GM19467 (cell line): ENCODE measurements at regions not wholly inside any gene's neighbourhood (a gene's known extent, or its start where the extent isn't known, plus 50 kb on each side); places are given as distances from the start of the nearest gene placed in this dataset.
"Not testable (repeated sequence)": the region's sequence is repeated elsewhere in the genome, so short reads cannot be mapped to it uniquely, and the experiment has no call there.

Source experiments
- ATAC-seq: cut with Tn5 transposase; IDR thresholded peaks from one replicate; pipeline ENCODE4 v1.9.1; 2021; ENCODE audit warnings: mild to moderate bottlenecking, moderate library complexity; ENCODE audit not compliant: unreplicated experiment

DNA sequence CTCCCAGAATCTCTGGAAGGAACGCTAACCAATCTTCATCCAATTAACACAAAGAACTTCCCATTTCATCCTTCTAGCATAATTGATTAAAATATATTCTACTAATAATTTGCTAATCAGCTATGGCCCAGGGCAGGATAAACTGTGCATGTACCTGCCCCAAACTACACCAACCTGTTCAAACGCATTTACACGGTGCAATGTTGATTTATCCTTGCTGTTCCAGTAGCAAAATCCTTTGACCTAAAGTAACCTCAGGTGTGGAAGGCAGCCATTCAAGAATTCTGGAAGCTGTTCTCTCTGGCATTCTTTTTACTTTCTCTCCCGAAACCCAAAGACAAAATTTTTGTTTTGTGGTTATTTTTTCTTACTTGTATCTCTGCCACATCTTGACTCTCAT is 309.4 kb downstream of the ZNF674 start:
- ATAC-seq: no peak

DNA sequence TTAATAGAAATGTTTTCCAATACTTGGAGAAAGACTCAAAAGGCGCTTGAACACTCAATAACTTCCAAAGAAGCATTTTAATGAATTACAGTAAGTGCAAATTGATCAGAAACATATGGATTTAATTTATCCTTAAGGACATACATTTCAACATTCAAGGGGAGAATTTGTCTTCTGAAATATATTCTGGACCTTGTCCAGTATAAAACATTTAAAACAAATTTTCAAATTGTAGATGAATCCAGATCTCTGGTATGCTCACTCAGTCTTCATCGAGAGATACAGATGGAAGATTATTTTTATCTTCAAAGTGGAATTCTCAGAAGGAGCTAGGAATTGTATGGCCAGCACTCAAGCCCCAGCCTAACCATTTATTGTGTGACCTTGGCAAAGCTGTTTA is 310.4 kb downstream of the ZNF674 start:
- ATAC-seq: no peak

DNA sequence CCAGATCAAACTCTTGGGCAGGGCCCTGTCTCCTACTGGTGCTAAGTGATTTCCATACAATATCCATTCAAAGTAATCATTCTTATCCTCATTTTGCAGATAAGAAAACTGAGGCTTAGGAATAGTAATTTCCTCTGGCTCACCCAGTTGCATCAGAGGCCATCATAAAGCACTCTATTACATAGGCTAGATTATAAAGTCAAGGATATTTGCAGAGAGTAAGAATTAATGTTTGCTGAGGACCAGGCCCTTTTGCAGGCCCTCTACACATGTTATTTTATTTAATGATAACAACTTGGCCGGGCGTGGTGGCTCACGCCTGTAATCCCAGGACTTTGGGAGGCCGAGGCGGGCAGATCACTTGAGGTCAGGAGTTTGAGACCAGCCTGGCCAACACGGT is 316.8 kb downstream of the ZNF674 start:
- no peak for ATAC-seq

DNA sequence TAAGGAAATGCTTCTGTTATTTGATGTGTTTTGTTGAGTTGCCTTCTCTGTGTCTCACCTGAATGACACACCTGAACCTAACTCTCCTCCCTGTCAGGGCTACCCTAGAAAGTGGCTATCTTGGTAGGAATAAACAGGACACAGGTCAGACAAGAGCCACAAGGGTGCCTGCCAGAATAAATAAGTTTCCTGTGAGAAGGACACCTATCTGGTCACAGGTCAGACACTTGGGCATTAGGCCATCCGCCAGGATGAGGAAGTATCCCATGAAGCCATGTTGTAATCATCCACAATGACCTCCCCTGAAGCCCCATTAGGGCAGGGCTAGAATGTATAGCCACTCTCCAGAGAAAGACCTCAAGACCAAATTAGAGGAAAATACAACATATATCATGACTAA is 318.8 kb downstream of the ZNF674 start:
- no peak for ATAC-seq

DNA sequence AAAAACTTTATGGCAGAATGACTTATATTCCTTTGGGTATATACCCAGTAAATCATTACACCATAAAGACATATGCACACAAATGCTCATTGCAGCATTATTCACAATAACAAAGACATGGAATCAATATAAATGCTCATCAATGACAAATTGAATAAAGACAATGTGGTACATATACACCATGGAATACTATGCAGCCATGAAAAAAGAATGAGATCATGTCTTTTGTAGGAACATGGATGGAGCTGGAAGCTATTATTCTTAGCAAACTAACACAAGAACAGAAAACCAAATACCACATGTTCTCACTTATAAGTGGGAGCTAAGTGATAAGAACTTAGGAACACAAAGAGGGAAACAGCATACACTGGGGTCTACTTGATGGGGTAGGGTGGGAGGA is 321.7 kb downstream of the ZNF674 start:
- ATAC-seq: not testable (repeated sequence)

DNA sequence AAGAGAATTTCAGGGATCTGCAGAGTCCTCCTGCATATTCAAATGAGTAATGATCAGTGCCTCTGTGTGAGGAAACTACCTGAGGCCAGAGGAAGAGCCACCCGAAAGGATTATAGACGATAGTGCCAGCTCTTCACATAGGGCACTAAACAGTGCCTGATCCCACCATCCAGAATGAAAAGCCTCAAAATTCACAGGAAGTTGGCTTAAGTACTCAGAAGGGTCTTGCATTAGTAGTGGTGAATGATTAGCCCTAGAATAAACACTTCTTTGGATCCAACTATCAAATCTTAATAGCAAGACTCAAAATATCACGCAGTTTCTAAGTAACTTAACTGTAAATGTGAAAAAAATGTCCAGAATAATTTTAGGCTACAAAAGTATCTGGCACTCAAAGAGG is 324.4 kb downstream of the ZNF674 start:
- no peak for ATAC-seq

DNA sequence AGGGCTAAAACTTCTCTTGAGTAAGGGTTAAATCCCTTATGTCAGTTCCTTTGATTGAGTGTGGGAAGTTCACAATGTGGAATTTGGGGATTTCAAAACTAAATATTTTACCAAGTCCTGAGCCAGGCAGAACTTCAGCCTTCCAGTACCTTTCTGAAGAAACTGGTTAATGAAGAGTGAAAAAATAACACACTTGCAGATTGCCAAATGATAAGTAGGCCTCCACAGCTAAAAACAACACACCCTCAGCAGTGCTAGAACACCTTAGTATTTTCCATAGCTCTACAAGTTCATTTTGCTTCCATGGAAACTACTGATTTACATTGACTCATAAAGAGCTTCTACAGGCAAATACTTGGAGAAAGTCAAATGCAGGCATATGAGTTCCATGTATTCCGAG is 326.8 kb downstream of the ZNF674 start:
- ATAC-seq: no peak

DNA sequence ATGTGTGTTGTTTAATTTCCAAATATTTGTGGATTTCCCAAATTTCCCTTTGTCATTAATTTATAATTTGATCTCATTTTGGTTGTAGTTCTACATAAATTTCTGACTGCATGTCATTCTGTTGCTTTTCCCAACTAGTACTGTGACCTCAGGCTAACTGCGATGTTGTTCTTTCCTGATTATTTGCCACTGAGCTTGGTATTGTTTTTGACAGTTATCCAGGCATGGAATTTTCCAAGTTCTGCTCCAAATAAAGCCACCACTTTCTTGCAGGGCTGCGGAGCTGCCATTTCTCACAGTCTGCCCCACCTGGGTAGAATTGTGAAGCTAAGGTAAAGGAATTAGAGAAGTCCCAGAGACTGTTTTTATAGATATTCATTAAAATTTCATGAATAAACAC is 328.8 kb downstream of the ZNF674 start:
- ATAC-seq: no peak

DNA sequence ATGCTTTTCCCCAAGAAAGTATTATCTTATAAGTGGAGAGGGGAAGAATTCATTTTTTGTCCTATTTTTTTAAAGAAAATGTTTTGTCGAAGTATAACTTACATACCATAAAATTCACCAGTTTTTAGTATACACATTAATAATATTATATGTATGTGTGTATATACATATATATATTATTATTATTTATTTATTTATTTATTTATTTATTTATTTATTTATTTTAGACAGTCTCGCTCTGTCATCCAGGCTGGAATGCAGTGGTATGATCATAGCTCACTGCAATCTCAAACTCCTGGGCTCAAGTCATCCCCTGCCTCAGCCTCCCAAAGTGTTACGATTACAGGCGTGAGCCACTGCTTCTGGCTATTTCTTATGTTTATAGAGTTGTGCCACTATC is 334.1 kb downstream of the ZNF674 start:
- no peak for ATAC-seq

DNA sequence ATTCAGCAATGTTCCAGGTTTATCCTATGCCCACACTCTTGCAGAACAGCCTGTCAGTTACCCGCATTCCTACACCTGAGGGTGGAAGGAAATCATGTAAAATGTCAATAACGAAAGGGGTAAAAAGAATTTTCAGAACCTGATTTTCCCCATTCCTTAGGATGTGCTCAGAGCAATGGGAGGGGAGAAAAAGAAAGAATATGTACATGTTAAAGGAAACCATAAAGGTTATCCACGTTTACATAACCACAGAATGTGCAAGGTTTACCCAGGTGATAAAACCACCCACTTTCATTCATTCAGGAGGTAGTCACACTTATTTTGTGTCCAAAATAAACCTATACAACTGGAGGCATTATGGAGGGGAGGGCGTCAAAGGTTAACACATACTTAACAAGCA is 335.5 kb downstream of the ZNF674 start:
- no peak for ATAC-seq

DNA sequence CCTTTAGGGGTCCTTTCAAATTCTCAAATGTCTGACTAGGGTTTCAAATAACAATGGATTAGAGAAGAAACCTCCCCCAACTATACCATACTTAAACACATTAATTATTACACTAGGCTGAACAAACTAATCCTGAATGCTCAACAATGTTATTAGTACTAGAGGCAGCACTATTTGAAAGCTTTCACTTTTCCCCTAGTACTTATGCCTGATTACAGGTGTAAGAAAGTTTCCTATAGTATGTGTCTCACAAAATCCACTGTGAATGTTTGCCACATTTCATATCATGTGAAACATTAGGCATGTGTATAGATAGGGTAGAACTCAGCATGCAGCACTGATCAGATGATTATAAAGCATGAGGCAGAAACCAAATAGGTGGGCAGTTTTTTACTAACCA is 336.2 kb downstream of the ZNF674 start:
- no peak for ATAC-seq

DNA sequence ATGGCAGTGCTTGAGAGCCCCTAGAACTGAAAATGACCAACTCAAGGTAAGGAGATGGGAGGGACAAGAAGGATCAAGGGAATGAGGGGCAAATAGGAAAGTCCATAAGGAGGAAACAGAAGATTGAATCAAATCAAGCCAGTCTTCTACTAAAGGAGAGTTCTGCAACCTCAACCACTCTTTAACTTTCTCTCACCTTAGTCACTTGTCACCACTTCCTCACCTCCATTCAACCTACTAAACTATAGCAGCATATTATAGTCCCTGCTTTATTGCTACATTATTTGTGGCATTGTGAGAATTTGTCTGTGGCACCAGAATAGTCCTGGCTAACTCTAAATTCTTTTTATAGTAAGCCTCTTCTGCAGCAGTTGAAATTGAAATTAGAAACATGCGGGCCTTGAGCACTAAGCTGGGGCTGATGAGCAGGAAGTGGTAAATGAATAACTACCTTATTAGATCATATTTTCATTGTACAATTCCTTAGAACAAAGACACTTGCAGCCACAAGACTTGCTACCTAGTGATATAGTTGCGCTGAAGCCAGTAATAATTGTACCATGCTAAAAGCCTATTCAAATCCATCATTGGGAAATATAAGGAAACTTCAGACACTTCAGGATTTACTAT is 336.9 kb downstream of the ZNF674 start:
- ATAC-seq: no peak

DNA sequence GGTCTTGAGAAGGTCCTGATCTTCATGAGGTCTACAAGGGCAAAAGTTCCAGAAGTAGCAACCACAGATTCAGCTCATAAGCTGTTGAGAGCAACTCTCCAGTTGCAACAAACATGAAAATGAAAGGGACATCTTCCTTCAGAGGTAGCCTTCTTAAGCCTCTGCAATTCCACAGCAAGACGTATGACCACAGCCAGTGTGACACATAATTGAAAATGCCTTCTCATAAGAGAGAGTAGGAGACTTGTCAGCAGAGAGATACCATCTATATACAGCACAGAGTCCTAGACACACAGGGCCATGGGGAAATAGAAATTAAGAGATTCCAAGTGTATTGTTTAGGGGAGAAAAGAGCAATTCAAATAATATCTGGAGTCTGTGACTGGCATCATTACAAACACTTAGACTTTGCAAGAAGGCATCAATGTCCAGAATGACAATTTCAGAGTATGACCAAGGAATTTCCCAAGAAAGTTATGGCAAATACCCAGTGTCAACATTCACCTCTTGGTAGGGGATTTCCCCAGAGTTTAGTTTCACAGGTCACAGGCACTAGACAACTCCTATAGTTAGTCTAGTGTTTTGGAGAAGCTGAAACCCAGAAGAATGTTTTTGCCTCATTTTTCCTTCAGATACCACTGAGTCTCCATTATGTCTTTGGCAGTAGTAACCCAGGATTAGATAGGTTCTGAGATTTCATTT is 340.3 kb downstream of the ZNF674 start:
- no peak for ATAC-seq

DNA sequence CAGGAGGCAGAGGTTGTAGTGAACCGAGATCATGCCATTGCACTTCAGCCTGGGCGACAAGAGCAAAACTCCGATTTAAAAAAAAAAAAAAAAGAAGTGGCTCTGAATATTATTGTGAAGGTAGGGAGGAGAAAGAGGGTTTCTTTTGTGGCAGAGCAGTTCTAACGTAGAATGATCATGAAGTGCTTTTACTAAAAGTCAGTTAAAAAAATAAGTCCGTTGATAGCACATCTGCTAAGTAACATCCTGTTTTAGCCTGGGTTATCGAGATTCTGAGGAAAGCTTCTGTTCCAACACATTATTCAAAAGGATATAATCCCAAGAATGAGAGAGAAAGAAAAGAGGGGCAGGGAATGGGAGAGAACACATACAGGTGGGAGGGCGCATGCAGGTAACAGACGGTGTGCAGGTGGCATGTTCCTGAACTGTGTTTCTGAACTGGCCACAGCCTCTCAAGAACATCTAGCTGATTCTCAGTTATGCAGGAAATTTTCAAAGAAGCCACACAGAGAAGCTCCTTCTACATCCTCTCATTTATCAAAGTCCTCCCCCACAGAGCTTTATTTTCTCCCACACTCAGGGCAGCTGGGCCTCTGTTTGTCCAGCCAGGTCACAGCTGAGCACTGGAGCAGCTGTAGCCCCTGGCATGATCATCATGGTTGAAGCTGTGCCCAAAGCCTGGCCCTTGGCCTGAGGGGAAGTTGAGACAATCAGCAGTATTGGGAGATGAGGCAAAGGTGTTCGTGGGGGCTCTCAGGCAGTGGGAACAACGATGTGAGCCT is 342.3 kb downstream of the ZNF674 start:
- no peak for ATAC-seq

DNA sequence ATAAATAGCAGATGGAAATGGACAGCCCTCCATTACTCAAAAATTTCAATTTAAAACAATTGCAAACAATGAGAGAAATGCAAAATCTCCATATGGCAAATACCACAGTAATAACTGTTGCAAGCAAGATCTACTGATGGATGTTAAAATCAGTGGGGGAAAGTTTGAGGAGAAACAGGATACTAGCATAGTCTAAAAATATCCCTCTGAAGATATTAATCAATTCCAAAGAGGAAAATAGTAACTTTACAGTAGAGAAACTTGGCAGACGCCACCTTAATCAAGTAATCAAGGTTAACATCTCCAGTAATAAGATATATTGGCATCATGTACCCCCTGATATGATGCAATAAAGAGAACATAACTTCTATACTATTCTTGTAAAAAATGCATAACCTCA is 344.8 kb downstream of the ZNF674 start:
- no peak for ATAC-seq

DNA sequence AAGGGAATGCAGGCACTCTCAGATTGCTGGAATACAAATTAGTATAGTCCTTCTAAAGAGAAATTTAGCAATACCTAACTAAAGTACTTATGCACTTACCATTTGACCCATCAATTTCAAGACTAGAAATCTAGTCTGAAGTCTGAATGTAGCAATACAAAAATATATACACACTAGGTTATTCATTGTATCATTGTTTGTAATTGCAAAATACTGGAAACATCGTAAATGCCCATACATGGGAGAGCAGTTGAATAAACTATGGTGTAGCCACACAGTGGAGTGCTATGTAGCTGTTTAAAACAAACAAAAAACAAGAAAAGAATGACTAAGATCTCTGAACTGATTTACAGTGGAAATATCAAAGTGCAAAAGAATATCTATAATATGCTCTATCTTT is 346.4 kb downstream of the ZNF674 start:
- ATAC-seq: no peak

DNA sequence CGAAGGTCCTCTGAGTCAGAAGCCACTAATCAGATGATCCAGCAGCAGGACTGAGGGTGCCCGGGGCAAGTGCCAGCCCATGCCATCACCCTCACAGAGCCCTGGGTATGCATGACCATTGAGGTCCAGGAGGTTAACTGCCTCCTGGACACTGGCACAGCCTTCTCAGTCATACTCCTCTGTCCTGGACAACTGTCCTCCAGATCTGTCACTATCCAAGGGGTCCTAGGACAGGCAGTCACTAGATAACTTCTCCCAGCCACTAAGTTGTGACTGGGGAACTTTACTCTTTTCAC is 358.5 kb downstream of the ZNF674 start:
- ATAC-seq: not testable (repeated sequence)

DNA sequence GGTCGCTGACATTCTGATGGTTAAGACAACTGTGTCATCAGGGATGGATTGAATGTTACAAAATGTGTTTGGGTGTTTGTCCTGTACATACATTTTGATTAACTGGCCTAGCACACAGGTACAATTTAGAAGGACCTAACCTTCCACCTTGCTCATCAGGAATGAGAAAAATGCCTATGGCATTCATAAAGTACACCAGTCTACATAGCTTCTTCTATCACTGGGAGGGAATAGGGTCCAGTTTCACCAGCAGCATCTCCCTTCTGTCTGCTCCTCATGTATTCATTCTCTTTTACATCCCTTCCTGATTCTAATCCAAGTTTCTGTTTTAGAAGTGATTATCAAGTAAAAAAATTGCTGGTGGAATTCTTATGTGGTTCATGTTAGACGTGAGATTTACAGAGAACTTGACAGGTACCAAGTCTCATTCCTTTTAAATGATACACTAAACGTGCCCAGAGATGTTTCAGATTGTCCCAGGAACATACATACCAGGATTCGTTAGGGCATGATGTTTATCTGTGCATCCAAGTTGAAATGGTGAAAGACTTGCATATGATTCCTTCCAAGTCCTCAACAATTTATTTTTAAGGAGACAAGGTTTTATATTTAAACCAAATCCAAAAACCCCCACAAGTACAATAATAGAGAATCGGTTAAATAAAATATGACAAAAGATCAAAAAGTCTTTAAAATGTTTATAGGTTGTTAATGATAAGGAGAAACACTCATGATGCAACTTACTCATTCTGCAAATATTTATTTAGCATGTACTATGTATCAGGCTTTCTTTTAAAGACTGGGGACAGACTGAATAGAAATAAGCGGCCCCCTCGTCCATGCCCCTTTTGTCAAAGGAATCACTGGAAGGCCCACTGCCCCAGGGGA is 359.1 kb downstream of the ZNF674 start:
- ATAC-seq: no peak

DNA sequence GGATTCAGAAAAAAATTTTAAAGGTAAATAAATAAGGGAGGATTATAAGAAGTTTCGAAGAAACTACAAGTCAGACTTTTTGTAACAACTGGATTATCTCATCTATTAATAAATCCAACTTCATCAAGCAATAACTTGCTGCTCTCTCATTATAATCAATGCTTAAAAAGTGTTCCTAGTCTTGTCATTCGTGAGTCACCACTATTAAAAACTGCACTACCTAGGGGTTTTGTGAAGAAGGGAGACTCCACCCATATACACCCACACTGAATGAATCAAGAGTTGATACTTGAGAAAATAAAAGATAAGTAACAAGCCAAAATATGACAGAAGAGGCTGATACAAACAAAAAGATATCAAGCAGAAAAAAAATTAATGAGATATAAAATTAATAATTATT is 360.5 kb downstream of the ZNF674 start:
- ATAC-seq: no peak

DNA sequence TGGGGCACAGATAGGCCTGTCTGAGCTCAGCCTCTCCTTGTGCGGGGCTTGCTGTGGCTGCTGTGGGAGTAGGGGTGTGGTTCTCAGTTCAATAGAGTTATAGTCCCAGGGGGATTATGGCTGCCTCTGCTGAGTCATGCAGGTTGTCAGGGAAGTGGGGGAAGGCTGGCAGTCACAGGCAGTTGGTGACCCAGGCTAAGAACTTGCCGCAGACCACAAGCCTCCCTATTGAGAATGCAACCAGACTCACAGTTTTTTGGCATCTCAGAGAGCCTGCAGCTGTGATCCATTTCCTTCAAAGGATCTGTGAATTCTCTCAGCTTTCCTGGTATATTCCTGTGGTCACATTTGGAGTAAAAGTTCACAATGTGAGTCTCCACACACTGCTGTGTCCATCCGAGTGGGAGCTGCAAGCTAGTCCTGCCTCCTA is 364.9 kb downstream of the ZNF674 start:
- ATAC-seq: peak; percentile 87

DNA sequence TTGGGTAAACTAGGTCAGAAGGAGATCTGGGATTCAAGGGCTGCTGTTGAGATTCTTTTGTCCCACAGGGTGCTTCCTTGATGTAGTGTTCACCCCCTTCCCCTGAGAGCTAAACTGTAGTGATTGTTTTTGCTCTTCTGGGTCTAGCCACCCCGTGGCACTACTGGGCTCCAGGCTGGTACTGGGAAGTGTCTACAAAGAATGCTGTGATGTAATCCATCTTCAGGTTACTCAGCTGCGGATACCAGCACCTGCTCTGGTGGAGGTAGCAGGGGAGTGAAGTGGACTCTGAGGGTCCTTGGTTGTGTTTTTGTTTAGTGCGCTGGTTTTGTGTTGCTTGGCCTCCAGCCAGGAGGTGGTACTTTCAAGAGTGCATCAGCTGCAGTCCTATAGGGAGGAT is 365.5 kb downstream of the ZNF674 start:
- ATAC-seq: no peak
